GM06990 (cell line): ENCODE measurements at regions not wholly inside any gene's neighbourhood (a gene's known extent, or its start where the extent isn't known, plus 50 kb on each side); places are given as distances from the start of the nearest gene placed in this dataset.

Experiments
- DNase-seq: peaks from one replicate; pipeline ENCODE4 v3.0.0-alpha.2; 2011; ENCODE audit not compliant: insufficient read length; ENCODE audit errors: extremely low read depth
- H3K27me3 ChIP-seq: replicated peaks from 2 replicates; pipeline ENCODE4 v1.6.0; 2011; ENCODE audit warnings: low read length; ENCODE audit not compliant: control insufficient read depth, insufficient read depth
- H3K36me3 ChIP-seq: 2 replicates; pipeline ENCODE4 v1.5.1; 2011; ENCODE audit warnings: low read length; ENCODE audit not compliant: control insufficient read depth, insufficient read depth
- H3K4me3 ChIP-seq: replicated peaks from 2 replicates; pipeline ENCODE4 v1.5.1; 2011; ENCODE audit warnings: low read depth, mild to moderate bottlenecking, control low read depth, low read length
- TF ChIP-seq, protein P1 (sequence below): IDR thresholded peaks from 2 replicates; pipeline ENCODE4 v1.5.1; 2011; ENCODE audit warnings: low read length, control low read depth, mild to moderate bottlenecking, inconsistent platforms; ENCODE audit not compliant: insufficient read depth, poor library complexity, severe bottlenecking

- Histone ChIP-seq H3K36me3 (no peaks in the 10 kb centered on the region), H3K27me3 (no peaks in the 10 kb centered on the region), H3K4me3 (no peak overlapping the region)
- DNase-seq: no peak
- TF ChIP-seq, protein P1, sequence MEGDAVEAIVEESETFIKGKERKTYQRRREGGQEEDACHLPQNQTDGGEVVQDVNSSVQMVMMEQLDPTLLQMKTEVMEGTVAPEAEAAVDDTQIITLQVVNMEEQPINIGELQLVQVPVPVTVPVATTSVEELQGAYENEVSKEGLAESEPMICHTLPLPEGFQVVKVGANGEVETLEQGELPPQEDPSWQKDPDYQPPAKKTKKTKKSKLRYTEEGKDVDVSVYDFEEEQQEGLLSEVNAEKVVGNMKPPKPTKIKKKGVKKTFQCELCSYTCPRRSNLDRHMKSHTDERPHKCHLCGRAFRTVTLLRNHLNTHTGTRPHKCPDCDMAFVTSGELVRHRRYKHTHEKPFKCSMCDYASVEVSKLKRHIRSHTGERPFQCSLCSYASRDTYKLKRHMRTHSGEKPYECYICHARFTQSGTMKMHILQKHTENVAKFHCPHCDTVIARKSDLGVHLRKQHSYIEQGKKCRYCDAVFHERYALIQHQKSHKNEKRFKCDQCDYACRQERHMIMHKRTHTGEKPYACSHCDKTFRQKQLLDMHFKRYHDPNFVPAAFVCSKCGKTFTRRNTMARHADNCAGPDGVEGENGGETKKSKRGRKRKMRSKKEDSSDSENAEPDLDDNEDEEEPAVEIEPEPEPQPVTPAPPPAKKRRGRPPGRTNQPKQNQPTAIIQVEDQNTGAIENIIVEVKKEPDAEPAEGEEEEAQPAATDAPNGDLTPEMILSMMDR: no peak
Observed at GRCh38 chr4:138663883-138664282, 351.7 kb upstream of the NOCT start.

- Histone ChIP-seq H3K36me3 (no peaks in the 10 kb centered on the region), H3K4me3 (no peak overlapping the region), H3K27me3 (no peaks in the 10 kb centered on the region)
- no peak for DNase-seq
- TF ChIP-seq, protein P1: no peak
Observed at GRCh38 chr4:138659812-138660316, 355.7 kb upstream of the NOCT start.

GRCh38 chr4:138659037-138659811 is 356.4 kb upstream of the NOCT start:
- H3K4me3 ChIP-seq: no peak overlapping the region
- no peak for DNase-seq
- H3K36me3 ChIP-seq: no peaks in the 10 kb centered on the region
- TF ChIP-seq, protein P1: no peak
- no peaks in the 10 kb centered on the region for H3K27me3 ChIP-seq

GRCh38 chr4:138658518-138658917 is 357.1 kb upstream of the NOCT start:
- no peaks in the 10 kb centered on the region for H3K36me3 ChIP-seq
- TF ChIP-seq, protein P1: no peak
- no peaks in the 10 kb centered on the region for H3K27me3 ChIP-seq
- DNase-seq: no peak
- H3K4me3 ChIP-seq: no peak overlapping the region

DNA sequence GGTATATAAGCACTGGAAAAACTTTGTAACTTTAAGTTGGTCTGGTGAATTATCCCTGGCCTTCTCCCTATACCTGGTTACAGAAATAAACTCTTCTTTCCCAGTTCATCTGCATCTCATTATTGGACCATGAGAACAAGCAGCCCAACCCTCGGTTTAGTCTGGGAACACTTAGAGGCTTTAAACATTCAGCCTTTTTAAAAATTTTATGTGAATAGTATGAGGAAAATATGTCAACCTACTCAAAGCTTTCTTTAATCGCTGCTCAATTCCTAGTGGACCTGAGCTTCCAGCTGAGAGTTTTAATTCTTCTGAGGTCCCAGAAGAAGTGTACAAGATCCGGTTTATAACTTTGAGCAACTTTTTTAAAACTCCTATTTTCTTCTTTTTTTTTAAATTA is 358.6 kb upstream of the NOCT start:
- H3K36me3 ChIP-seq: no peaks in the 10 kb centered on the region
- no peak overlapping the region for H3K4me3 ChIP-seq
- H3K27me3 ChIP-seq: no peaks in the 10 kb centered on the region
- DNase-seq: no peak
- TF ChIP-seq, protein P1: no peak
